ENCODE measurements at regions not wholly inside any gene's neighbourhood (a gene's known extent, or its start where the extent isn't known, plus 50 kb on each side); places are given as distances from the start of the nearest gene placed in this dataset.

DNA sequence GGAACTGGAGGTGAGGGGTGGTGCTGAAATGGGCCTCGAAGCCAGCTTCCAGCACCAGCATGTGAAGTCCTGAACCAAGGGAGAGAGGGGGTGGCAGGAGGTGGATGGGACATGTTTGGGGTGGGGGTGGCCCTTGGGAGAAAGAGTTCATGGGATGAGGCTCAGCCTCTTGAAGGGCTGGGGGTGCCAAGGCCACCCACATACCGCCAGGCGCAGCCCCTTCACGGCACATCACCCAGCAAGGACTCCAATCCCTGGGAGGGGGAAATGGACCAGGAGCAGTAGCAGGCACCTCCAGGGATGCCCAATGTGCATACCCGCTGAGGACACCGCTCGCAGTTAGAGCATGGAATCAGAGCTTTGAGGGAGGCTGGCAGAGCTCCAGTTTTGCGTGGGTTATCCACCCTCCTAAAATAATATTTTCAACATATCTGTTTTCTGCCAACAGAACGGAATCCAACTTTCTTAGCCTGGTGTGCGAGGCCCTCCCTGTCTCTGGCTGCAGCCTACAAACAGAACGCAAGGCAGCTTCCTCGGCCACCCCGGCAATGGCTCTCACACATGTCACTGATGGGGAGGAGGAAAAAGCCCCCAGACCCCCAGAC is 140.5 kb upstream of the VSTM2B start:
- TF ChIP-seq EP300 (IDR thresholded peaks at IDR 0.05; ENCODE audit: borderline replicate concordance) (no peak), USF1 (IDR thresholded peaks at IDR 0.05) (no peak), CEBPB (IDR thresholded peaks at IDR 0.05) (no peak), EGR1 (IDR thresholded peaks at IDR 0.05) (no peak), CREB1 (IDR thresholded peaks at IDR 0.05; ENCODE audit: low read depth) (no peak), TCF12 (IDR thresholded peaks at IDR 0.05; ENCODE audit: low read depth) (no peak), FOXM1 (IDR thresholded peaks at IDR 0.05; ENCODE audit: borderline replicate concordance, low read depth) (no peak), TEAD4 (IDR thresholded peaks at IDR 0.05) (no peak), RAD21 (IDR thresholded peaks at IDR 0.05; ENCODE audit: low read depth) (no peak), TAF1 (IDR thresholded peaks at IDR 0.05; ENCODE audit: low read depth) (no peak), ZBTB7A (IDR thresholded peaks at IDR 0.05; ENCODE audit: low read depth) (no peak), YY1 (IDR thresholded peaks at IDR 0.05; ENCODE audit: low read depth) (no peak), REST (IDR thresholded peaks at IDR 0.05; ENCODE audit: low read depth) (no peak), NFIC (IDR thresholded peaks at IDR 0.05) (no peak)
- TF ChIP-seq, protein P1, sequence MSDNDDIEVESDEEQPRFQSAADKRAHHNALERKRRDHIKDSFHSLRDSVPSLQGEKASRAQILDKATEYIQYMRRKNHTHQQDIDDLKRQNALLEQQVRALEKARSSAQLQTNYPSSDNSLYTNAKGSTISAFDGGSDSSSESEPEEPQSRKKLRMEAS (IDR thresholded peaks at IDR 0.05), result no peak

GRCh38 chr19:29386970-29387369 is 138.8 kb upstream of the VSTM2B start:
- no peak for TF ChIP-seq ZBTB7A (IDR thresholded peaks at IDR 0.05; ENCODE audit: low read depth)
- TF ChIP-seq USF1 (IDR thresholded peaks at IDR 0.05), result no peak
- TF ChIP-seq TAF1 (IDR thresholded peaks at IDR 0.05; ENCODE audit: low read depth), result no peak
- TF ChIP-seq CREB1 (IDR thresholded peaks at IDR 0.05; ENCODE audit: low read depth), result no peak
- no peak for TF ChIP-seq RAD21 (IDR thresholded peaks at IDR 0.05; ENCODE audit: low read depth)
- no peak for TF ChIP-seq YY1 (IDR thresholded peaks at IDR 0.05; ENCODE audit: low read depth)
- TF ChIP-seq, protein P1 (IDR thresholded peaks at IDR 0.05), result no peak
- TF ChIP-seq CEBPB (IDR thresholded peaks at IDR 0.05), result no peak
- TF ChIP-seq TEAD4 (IDR thresholded peaks at IDR 0.05), result no peak
- no peak for TF ChIP-seq EGR1 (IDR thresholded peaks at IDR 0.05)
- TF ChIP-seq REST (IDR thresholded peaks at IDR 0.05; ENCODE audit: low read depth), result no peak
- no peak for TF ChIP-seq NFIC (IDR thresholded peaks at IDR 0.05)
- no peak for TF ChIP-seq TCF12 (IDR thresholded peaks at IDR 0.05; ENCODE audit: low read depth)
- TF ChIP-seq FOXM1 (IDR thresholded peaks at IDR 0.05; ENCODE audit: borderline replicate concordance, low read depth), result no peak
- no peak for TF ChIP-seq EP300 (IDR thresholded peaks at IDR 0.05; ENCODE audit: borderline replicate concordance)

- TF ChIP-seq FOXM1 (IDR thresholded peaks at IDR 0.05; ENCODE audit: borderline replicate concordance, low read depth) (no peak), EGR1 (IDR thresholded peaks at IDR 0.05) (no peak), CEBPB (IDR thresholded peaks at IDR 0.05) (no peak), EP300 (IDR thresholded peaks at IDR 0.05; ENCODE audit: borderline replicate concordance) (no peak)
Measured at GRCh38 chr19:29387586-29387985, 138.2 kb upstream of the VSTM2B start.

DNA sequence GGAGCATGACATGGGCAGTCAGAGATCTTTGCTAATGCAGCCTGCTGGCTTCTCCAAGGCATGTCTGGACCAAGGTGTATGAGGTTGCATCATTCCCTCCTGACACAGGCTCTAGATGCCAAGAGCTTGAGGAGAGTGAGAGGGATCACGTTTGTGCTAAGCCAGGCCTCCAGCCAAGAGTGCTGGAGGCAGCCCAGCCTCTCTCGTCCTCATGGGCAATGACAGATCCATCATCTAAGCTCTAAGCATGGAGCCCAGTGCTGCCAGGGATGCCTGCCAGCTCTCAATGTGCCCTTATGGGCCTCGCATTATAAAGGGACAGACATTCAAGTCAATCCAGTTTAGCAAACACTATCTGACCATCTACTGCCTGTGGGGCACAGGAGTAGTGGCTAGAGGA is 136.3 kb upstream of the VSTM2B start:
- TF ChIP-seq NFIC (IDR thresholded peaks at IDR 0.05) (no peak), USF1 (IDR thresholded peaks at IDR 0.05) (no peak), EP300 (IDR thresholded peaks at IDR 0.05; ENCODE audit: borderline replicate concordance) (no peak), TCF12 (IDR thresholded peaks at IDR 0.05; ENCODE audit: low read depth) (no peak), EGR1 (IDR thresholded peaks at IDR 0.05) (no peak), RAD21 (IDR thresholded peaks at IDR 0.05; ENCODE audit: low read depth) (no peak)
- TF ChIP-seq, protein P1 (IDR thresholded peaks at IDR 0.05), result no peak

DNA sequence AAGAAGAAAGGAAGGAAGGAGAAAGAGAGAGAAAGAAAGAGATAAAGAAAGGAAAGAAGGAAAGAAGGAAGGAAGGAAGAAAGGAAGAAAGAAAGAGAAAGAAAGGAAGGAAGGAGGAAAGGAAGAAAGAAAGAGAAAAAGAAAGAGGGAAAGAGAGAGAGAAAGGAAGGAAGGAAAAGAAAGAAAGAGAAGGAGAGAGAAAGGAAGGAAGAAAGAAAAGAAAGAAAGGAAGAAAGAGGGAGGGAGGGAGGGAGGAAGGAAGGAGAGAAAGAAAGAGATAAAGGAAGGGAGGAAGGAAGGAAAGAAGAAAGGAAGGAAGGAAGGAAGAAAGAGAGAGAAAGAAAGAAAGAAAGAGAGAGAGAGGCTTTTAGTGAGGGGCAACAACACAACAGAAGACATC is 135.1 kb upstream of the VSTM2B start:
- no peak for TF ChIP-seq REST (IDR thresholded peaks at IDR 0.05; ENCODE audit: low read depth)
- TF ChIP-seq USF1 (IDR thresholded peaks at IDR 0.05), result no peak
